Fibroblast of lung (primary cell): ENCODE measurements at regions not wholly inside any gene's neighbourhood (a gene's known extent, or its start where the extent isn't known, plus 50 kb on each side); places are given as distances from the start of the nearest gene placed in this dataset.

ENCODE experiments used
- DNase-seq, 2 donors: peaks; one replicate each; pipeline versions ENCODE4 v3.0.0 to v3.0.0-alpha.2; 2010; ENCODE audit warnings: low read depth in 2 of 2
- H2AFZ ChIP-seq: 2 replicates; pipeline ENCODE4 v1.5.1; 2012; ENCODE audit warnings: low read length, control low read depth, inconsistent platforms
- H3K27ac ChIP-seq: 2 replicates; pipeline ENCODE4 v1.5.1; 2011; ENCODE audit warnings: low read length, control low read depth; ENCODE audit not compliant: insufficient read depth
- H3K27me3 ChIP-seq: 2 replicates; pipeline ENCODE4 v1.5.1; 2011; ENCODE audit warnings: mild to moderate bottlenecking, low read length; ENCODE audit not compliant: control insufficient read depth, insufficient read depth
- H3K36me3 ChIP-seq: 2 replicates; pipeline ENCODE4 v1.5.1; 2011; ENCODE audit warnings: low read length; ENCODE audit not compliant: control insufficient read depth, insufficient read depth
- H3K4me1 ChIP-seq: 2 replicates; pipeline ENCODE4 v1.5.1; 2011; ENCODE audit warnings: low read length; ENCODE audit not compliant: control insufficient read depth, insufficient read depth; ENCODE audit errors: extremely low read depth
- H3K4me2 ChIP-seq: 2 replicates; pipeline ENCODE4 v1.5.1; 2011; ENCODE audit warnings: low read length, control low read depth; ENCODE audit not compliant: insufficient read depth; ENCODE audit errors: extremely low read depth
- H3K4me3 ChIP-seq, 4 experiments: fragments of 200-600 bp in 1 of 4; sonication (generic) in 1 of 4; replicated peaks in 1 of 4; 2 replicates each; pipeline ENCODE4 v1.5.1; 2011 to 2016; ENCODE audit warnings: low read length in 4 of 4, low read depth in 3 of 4, mild to moderate bottlenecking in 3 of 4, control low read depth in 2 of 4, inconsistent platforms in 1 of 4, mixed read lengths in 1 of 4; ENCODE audit not compliant: insufficient read depth in 1 of 4; ENCODE audit errors: control extremely low read depth in 1 of 4
- H3K79me2 ChIP-seq: 2 replicates; pipeline ENCODE4 v1.5.1; 2012; ENCODE audit warnings: mild to moderate bottlenecking, low read length, inconsistent platforms; ENCODE audit not compliant: control insufficient read depth, insufficient read depth
- H3K9ac ChIP-seq: 2 replicates; pipeline ENCODE4 v1.5.1; 2011; ENCODE audit warnings: mild to moderate bottlenecking, low read length, control low read depth; ENCODE audit not compliant: insufficient read depth
- H3K9me3 ChIP-seq: 2 replicates; pipeline ENCODE4 v1.5.1; 2012; ENCODE audit warnings: low read depth, low read length; ENCODE audit not compliant: control insufficient read depth, insufficient read depth
- H4K20me1 ChIP-seq: 2 replicates; pipeline ENCODE4 v1.5.1; 2011; ENCODE audit warnings: low read length; ENCODE audit not compliant: control insufficient read depth, insufficient read depth; ENCODE audit errors: extremely low read depth
- CTCF ChIP-seq, 2 donors: IDR thresholded peaks in 1 of 2; conservative IDR thresholded peaks in 1 of 2; 1 replicate in 1 of 2; 2 replicates in 1 of 2; pipeline ENCODE4 v1.5.1; 2011 to 2012; ENCODE audit warnings: low read length in 2 of 2, control low read depth in 1 of 2, inconsistent platforms in 1 of 2, low read depth in 1 of 2, mild to moderate bottlenecking in 1 of 2
- EZH2 ChIP-seq: IDR thresholded peaks from 2 replicates; pipeline ENCODE4 v1.5.1; 2012; ENCODE audit warnings: low read length, control low read depth, mild to moderate bottlenecking; ENCODE audit errors: missing control alignments

DNA sequence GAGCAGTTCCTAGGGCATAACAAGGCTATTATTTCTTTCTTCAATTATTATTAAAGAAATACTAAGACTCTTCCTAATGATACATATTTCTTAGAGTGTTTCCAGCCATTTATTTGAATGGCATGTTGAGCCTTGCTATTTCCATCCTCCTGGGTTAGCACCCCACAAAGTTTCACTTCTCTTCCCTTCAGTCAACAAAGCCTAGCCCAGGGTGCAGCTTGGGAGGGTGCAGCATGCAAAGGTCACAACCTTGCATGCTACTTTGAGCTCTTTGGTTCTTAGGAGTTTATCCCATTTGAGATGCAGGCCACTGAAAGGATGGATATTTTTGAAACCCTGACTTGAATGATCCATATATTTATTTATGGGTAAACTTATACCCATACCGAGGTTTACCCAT is 454.4 kb upstream of the MEIS1 start:
- no peaks in the 10 kb centered on the region for H3K4me1 ChIP-seq
- no peaks in the 10 kb centered on the region for H3K27me3 ChIP-seq
- H4K20me1 ChIP-seq: no peaks in the 10 kb centered on the region
- H3K27ac ChIP-seq: no peak overlapping the region
- H3K4me2 ChIP-seq: no peak overlapping the region
- H3K9me3 ChIP-seq: no peaks in the 10 kb centered on the region
- H3K4me3 ChIP-seq: no peak overlapping the region
- H2AFZ ChIP-seq: no peak overlapping the region
- no peak for DNase-seq
- H3K9ac ChIP-seq: no peak overlapping the region
- H3K79me2 ChIP-seq: no peaks in the 10 kb centered on the region
- TF ChIP-seq CTCF (conservative IDR thresholded peaks at IDR 0.05 in 1 of 2, IDR thresholded peaks at IDR 0.05 in 1 of 2; ENCODE audit: low read depth in 1 of 2, low read length in 2 of 2) (no peak), EZH2 (no peak)
- no peaks in the 10 kb centered on the region for H3K36me3 ChIP-seq

DNA sequence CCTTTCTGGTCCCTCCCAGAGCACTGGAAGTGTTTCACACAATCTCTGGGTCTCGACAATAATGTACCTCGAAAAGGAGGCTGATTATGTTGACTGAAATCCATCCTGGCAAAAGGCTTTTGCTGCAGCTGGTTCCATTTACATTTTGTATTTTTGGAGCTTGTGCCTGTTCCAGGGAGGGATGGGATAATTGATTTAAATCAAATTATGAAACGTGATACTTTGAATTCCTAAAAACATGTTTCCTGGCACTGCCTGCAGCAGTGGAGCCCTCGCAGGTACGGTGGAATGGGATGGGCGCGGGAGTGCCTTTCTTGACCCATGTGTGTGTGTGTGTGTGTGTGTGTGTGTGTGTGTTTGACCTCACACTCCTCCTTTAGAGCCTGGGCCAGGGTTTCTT is 455.5 kb upstream of the MEIS1 start:
- no peaks in the 10 kb centered on the region for H3K4me1 ChIP-seq
- no peaks in the 10 kb centered on the region for H4K20me1 ChIP-seq
- no peak for DNase-seq
- H3K79me2 ChIP-seq: no peaks in the 10 kb centered on the region
- no peaks in the 10 kb centered on the region for H3K27me3 ChIP-seq
- no peak overlapping the region for H3K27ac ChIP-seq
- TF ChIP-seq CTCF (conservative IDR thresholded peaks at IDR 0.05 in 1 of 2, IDR thresholded peaks at IDR 0.05 in 1 of 2; ENCODE audit: low read depth in 1 of 2, low read length in 2 of 2): no peak
- no peak for TF ChIP-seq EZH2
- no peak overlapping the region for H3K4me3 ChIP-seq
- H3K36me3 ChIP-seq: no peaks in the 10 kb centered on the region
- no peak overlapping the region for H2AFZ ChIP-seq
- H3K9ac ChIP-seq: no peak overlapping the region
- no peaks in the 10 kb centered on the region for H3K9me3 ChIP-seq
- H3K4me2 ChIP-seq: no peak overlapping the region

- Histone ChIP-seq H3K4me3 (no peak overlapping the region), H2AFZ (no peak overlapping the region), H3K27me3 (no peaks in the 10 kb centered on the region), H3K36me3 (no peaks in the 10 kb centered on the region), H3K4me2 (no peak overlapping the region), H3K79me2 (no peaks in the 10 kb centered on the region), H3K4me1 (no peaks in the 10 kb centered on the region), H3K9ac (no peak overlapping the region), H3K27ac (no peak overlapping the region), H3K9me3 (no peaks in the 10 kb centered on the region), H4K20me1 (no peaks in the 10 kb centered on the region)
- TF ChIP-seq CTCF (conservative IDR thresholded peaks at IDR 0.05 in 1 of 2, IDR thresholded peaks at IDR 0.05 in 1 of 2; ENCODE audit: low read depth in 1 of 2, low read length in 2 of 2): peak in 1 of 2 donors; percentile 9
- no peak for TF ChIP-seq EZH2
- no peak for DNase-seq
Measured at GRCh38 chr2:65974067-65974723, 460.7 kb upstream of the MEIS1 start.
